NCI-H1092 treated with DMSO at 0.1 percent for 48 hours (cell line): ENCODE measurements at regions not wholly inside any gene's neighbourhood (a gene's known extent, or its start where the extent isn't known, plus 50 kb on each side); places are given as distances from the start of the nearest gene placed in this dataset.
"Not testable (repeated sequence)": the region's sequence is repeated elsewhere in the genome, so short reads cannot be mapped to it uniquely, and the experiment has no call there.

Experiments
- DNase-seq: peaks from one replicate; lab custom pipeline; 2025; lab: John Stamatoyannopoulos, UW

GRCh38 chr6:150456466-150456865, 87.7 kb downstream of the IYD start:
- no peak for DNase-seq

- no peak for DNase-seq
These were observed 88.3 kb downstream of the IYD start for GRCh38 chr6:150456902-150457643.

- DNase-seq: no peak
These were observed 89.8 kb downstream of the IYD start for GRCh38 chr6:150458579-150458978.

- DNase-seq: no peak
These were observed 95.0 kb downstream of the IYD start for GRCh38 chr6:150463852-150464251.

- DNase-seq: no peak
These were observed 96.2 kb downstream of the IYD start for GRCh38 chr6:150464966-150465365.

GRCh38 chr6:150465610-150466009, 96.8 kb downstream of the IYD start:
- DNase-seq: no peak

GRCh38 chr6:150466196-150466595, 97.4 kb downstream of the IYD start:
- no peak for DNase-seq

GRCh38 chr6:150470131-150470530, 101.3 kb downstream of the IYD start:
- no peak for DNase-seq

GRCh38 chr6:150470960-150471665, 102.3 kb downstream of the IYD start:
- no peak for DNase-seq

GRCh38 chr6:150478656-150479545, 110.1 kb downstream of the IYD start:
- DNase-seq: no peak

- no peak for DNase-seq
These were observed 114.1 kb downstream of the IYD start for GRCh38 chr6:150482883-150483409.

- DNase-seq: no peak
These were observed 114.3 kb upstream of the PLEKHG1 start for GRCh38 chr6:150485161-150485958.

- DNase-seq: no peak
These were observed 113.6 kb upstream of the PLEKHG1 start for GRCh38 chr6:150486048-150486447.

GRCh38 chr6:150490586-150490985, 109.1 kb upstream of the PLEKHG1 start:
- DNase-seq: no peak

GRCh38 chr6:150491131-150491810, 108.4 kb upstream of the PLEKHG1 start:
- DNase-seq: no peak

GRCh38 chr6:150491811-150492172, 107.9 kb upstream of the PLEKHG1 start:
- DNase-seq: no peak

GRCh38 chr6:150492507-150492906, 107.2 kb upstream of the PLEKHG1 start:
- no peak for DNase-seq

- no peak for DNase-seq
These were observed 106.7 kb upstream of the PLEKHG1 start for GRCh38 chr6:150492941-150493340.

GRCh38 chr6:150493552-150493951, 106.1 kb upstream of the PLEKHG1 start:
- DNase-seq: not testable (repeated sequence)

GRCh38 chr6:150494241-150494640, 105.4 kb upstream of the PLEKHG1 start:
- DNase-seq: no peak

GRCh38 chr6:150495126-150495525, 104.6 kb upstream of the PLEKHG1 start:
- DNase-seq: no peak
